HUES48 (cell line): ENCODE measurements at regions not wholly inside any gene's neighbourhood (a gene's known extent, or its start where the extent isn't known, plus 50 kb on each side); places are given as distances from the start of the nearest gene placed in this dataset.

Experiments
- H3K27ac ChIP-seq: one replicate; pipeline ENCODE4 v1.7.0; 2013; ENCODE audit warnings: low read depth, low read length, inconsistent platforms
- H3K27me3 ChIP-seq: 2 replicates; pipeline ENCODE4 v1.6.1; 2013; ENCODE audit warnings: mild to moderate bottlenecking, low read length; ENCODE audit not compliant: control insufficient read depth, insufficient read depth
- H3K36me3 ChIP-seq: 2 replicates; pipeline ENCODE4 v1.6.1; 2013; ENCODE audit warnings: low read length; ENCODE audit not compliant: control insufficient read depth, insufficient read depth
- H3K4me1 ChIP-seq: 2 replicates; pipeline ENCODE4 v1.6.1; 2013; ENCODE audit warnings: mild to moderate bottlenecking, low read length; ENCODE audit not compliant: control insufficient read depth, insufficient read depth
- H3K4me3 ChIP-seq: 2 replicates; pipeline ENCODE4 v1.5.1; 2013; ENCODE audit warnings: mild to moderate bottlenecking, low read depth, low read length
- H3K9ac ChIP-seq: 2 replicates; pipeline ENCODE4 v1.6.1; 2013; ENCODE audit warnings: mild to moderate bottlenecking, low read depth, low read length, moderate library complexity
- H3K9me3 ChIP-seq: 2 replicates; pipeline ENCODE4 v1.6.1; 2013; ENCODE audit warnings: low read length; ENCODE audit not compliant: control insufficient read depth, insufficient read depth

DNA sequence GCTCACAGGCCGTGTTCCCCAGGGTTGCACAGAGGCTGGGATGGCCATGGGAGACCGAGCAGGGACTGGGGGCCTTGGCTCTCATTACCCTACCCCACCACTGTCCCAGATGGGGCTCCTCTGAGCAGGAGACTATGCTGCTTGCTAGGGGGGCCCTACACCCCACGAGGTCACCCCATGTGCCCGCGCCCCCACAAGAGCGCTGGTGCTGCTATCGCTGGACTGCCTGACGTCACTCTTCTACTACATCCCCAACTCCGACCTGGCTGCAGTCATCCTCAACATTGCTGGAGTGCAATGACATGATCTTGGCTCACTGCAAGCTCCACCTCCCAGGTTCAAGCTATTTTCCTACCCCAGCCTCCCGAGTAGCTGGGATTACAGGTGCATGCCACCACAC is 307.7 kb downstream of the ARRDC4 start:
- H3K4me1 ChIP-seq, result no peaks in the 10 kb centered on the region
- H3K9me3 ChIP-seq, result no peaks in the 10 kb centered on the region; the same call in 1 of the 2 replicates
- no peak overlapping the region for H3K4me3 ChIP-seq
- no peak overlapping the region for H3K27ac ChIP-seq
- H3K9ac ChIP-seq, result no peak overlapping the region
- no peaks in the 10 kb centered on the region for H3K27me3 ChIP-seq
- H3K36me3 ChIP-seq, result no peaks in the 10 kb centered on the region

- no peaks in the 10 kb centered on the region for H3K4me1 ChIP-seq
- H3K4me3 ChIP-seq, result no peak overlapping the region
Measured at GRCh38 chr15:98272625-98273024, 312.1 kb downstream of the ARRDC4 start.

DNA sequence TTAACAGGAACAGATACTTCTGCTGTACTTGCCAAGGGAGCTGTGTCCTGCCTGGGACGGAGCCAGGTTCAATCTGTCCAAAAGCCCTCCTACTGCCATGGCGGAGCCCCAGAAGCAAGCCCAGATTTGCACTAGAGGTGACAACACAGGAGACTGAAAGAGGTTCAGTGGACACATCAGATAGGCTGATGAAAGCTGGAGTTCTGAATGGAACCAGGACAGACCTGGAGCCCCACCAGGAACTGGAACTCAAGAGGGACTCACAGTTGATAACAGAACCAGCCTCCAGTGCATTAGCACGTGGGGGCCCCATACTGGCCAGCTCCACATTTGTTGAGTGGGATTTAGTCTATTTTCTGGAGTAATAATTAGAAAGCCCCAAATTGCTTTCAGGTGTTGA is 315.5 kb downstream of the ARRDC4 start:
- no peak overlapping the region for H3K4me3 ChIP-seq
- no peaks in the 10 kb centered on the region for H3K9me3 ChIP-seq
- no peak overlapping the region for H3K27ac ChIP-seq
- no peaks in the 10 kb centered on the region for H3K36me3 ChIP-seq
- no peak overlapping the region for H3K9ac ChIP-seq
- no peaks in the 10 kb centered on the region for H3K27me3 ChIP-seq
- H3K4me1 ChIP-seq, result 0 out of 2 replicates have a peak, but pooled peaks cover 3% of the 10 kb centered on the region

More at GRCh38 chr15:98272625-98273024, 312.1 kb downstream of the ARRDC4 start:
- Histone ChIP-seq H3K9ac (no peak overlapping the region), H3K27me3 (no peaks in the 10 kb centered on the region), H3K36me3 (no peaks in the 10 kb centered on the region), H3K9me3 (no peaks in the 10 kb centered on the region), H3K27ac (no peak overlapping the region)

- no peak overlapping the region for H3K9ac ChIP-seq
- H3K27ac ChIP-seq, result no peak overlapping the region
- 0 out of 2 replicates have a peak, but pooled peaks cover 3% of the 10 kb centered on the region for H3K4me1 ChIP-seq
- H3K9me3 ChIP-seq, result no peaks in the 10 kb centered on the region
- H3K27me3 ChIP-seq, result no peaks in the 10 kb centered on the region
- no peaks in the 10 kb centered on the region for H3K36me3 ChIP-seq
- no peak overlapping the region for H3K4me3 ChIP-seq
Measured at GRCh38 chr15:98277602-98278001, 317.1 kb downstream of the ARRDC4 start.

GRCh38 chr15:98280284-98280975 is 319.9 kb downstream of the ARRDC4 start:
- Histone ChIP-seq H3K27me3 (no peaks in the 10 kb centered on the region), H3K4me1 (0 out of 2 replicates have a peak, but pooled peaks cover 3% of the 10 kb centered on the region), H3K9ac (no peak overlapping the region), H3K27ac (no peak overlapping the region), H3K4me3 (no peak overlapping the region), H3K9me3 (no peaks in the 10 kb centered on the region), H3K36me3 (no peaks in the 10 kb centered on the region)

GRCh38 chr15:98281130-98281529 is 320.6 kb downstream of the ARRDC4 start:
- Histone ChIP-seq H3K36me3 (no peaks in the 10 kb centered on the region), H3K27ac (no peak overlapping the region), H3K4me3 (no peak overlapping the region), H3K27me3 (no peaks in the 10 kb centered on the region), H3K9ac (no peak overlapping the region), H3K9me3 (no peaks in the 10 kb centered on the region), H3K4me1 (0 out of 2 replicates have a peak, but pooled peaks cover 3% of the 10 kb centered on the region)

DNA sequence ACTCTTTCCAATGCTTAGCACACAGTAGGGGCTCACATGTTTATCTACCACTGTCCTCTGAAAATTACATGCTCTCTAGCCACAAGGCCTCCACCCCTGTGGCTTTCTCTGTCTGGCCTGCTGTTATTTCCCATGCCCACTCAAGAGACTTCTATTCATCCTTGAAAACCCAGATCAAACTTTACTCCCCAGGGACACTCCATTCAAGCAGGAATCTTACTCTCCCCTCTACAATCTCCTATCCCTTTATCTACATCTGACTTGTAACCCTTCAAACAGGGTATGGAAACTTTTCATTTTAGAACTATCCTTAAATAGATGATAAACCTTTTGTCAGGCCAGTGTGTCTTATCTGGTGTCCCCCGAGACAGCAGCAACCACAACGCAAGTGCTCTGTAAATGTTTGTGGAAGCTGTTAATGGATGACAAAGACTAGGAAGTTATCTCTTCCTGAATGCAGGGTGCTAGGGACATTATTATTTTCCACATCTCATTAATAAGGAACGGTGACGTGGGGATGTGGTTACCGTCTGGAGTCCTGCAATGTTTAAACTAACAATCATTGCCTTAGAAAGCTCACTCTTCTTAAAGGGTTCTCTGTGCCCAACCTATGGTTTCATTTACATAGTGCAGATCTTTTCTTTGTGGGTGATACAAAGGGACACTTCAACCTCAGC is 322.3 kb downstream of the ARRDC4 start:
- H3K36me3 ChIP-seq, result no peaks in the 10 kb centered on the region
- H3K9me3 ChIP-seq, result no peaks in the 10 kb centered on the region
- no peak overlapping the region for H3K4me3 ChIP-seq
- H3K27me3 ChIP-seq, result no peaks in the 10 kb centered on the region
- peak overlapping the region; percentile 44 for H3K27ac ChIP-seq
- 0 out of 2 replicates have a peak, but pooled peaks cover 3% of the 10 kb centered on the region for H3K4me1 ChIP-seq
- no peak overlapping the region for H3K9ac ChIP-seq

DNA sequence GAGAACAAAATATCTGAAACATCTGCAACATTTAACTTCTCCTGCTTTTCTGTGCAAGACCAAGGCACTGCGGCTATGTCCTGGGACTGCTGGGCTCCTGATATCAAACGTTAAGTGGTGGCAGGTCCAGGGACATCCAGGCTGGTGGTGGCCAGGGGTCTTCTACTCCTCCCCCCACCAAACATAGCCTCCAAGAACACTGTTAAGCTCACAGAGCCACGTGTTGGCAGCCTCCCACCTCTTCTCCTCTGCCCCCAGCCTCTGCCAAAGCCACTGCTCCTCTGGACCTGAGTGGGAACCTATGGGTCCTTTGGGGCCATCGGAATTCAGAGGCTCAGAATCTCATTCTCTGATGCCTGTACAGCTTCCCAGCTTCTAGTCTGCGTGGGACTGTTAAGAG is 325.7 kb downstream of the ARRDC4 start:
- H3K4me3 ChIP-seq, result no peak overlapping the region
- H3K27me3 ChIP-seq, result no peaks in the 10 kb centered on the region

GRCh38 chr15:98286831-98287230 is 326.3 kb downstream of the ARRDC4 start:
- no peaks in the 10 kb centered on the region for H3K36me3 ChIP-seq
- no peaks in the 10 kb centered on the region for H3K27me3 ChIP-seq
- H3K4me1 ChIP-seq, result no peaks in the 10 kb centered on the region
- H3K4me3 ChIP-seq, result no peak overlapping the region
- H3K27ac ChIP-seq, result no peak overlapping the region
- no peak overlapping the region for H3K9ac ChIP-seq
- H3K9me3 ChIP-seq, result no peaks in the 10 kb centered on the region

More for the DNA sequence above, 325.7 kb downstream of the ARRDC4 start:
- Histone ChIP-seq H3K9ac (no peak overlapping the region), H3K9me3 (no peaks in the 10 kb centered on the region), H3K27ac (no peak overlapping the region), H3K4me1 (no peaks in the 10 kb centered on the region), H3K36me3 (no peaks in the 10 kb centered on the region)

DNA sequence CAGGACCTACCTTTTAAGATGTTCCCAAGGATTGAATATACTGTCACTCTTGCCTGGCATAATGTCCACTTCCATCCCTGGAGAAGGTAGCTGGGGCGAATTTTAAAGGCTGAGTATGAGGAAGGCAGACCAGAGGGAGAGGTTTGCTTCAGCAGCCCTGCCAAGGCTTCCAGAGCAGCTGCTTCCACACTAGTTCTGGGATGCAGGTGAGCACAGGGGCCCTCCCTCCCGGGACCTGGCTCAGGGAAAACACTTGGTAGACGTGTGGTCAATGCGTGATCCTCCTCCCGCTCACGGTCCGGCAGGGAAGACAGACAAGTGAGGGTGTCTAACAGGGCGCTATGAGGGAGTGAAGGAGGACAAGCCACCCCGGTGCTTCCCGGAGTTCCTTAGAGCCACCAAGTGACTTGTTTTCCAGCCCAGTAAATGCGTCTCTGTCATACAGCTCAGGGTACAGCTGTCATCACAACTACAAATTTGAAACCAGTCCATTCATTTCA is 327.6 kb downstream of the ARRDC4 start:
- Histone ChIP-seq H3K4me3 (no peak overlapping the region), H3K9me3 (no peaks in the 10 kb centered on the region), H3K27ac (no peak overlapping the region), H3K36me3 (no peaks in the 10 kb centered on the region), H3K4me1 (no peaks in the 10 kb centered on the region), H3K27me3 (peaks cover 3% of the 10 kb centered on the region), H3K9ac (no peak overlapping the region)

- no peaks in the 10 kb centered on the region for H3K4me1 ChIP-seq
- H3K4me3 ChIP-seq, result no peak overlapping the region
- H3K27me3 ChIP-seq, result peaks cover 19% of the 10 kb centered on the region
- no peak overlapping the region for H3K9ac ChIP-seq
- no peaks in the 10 kb centered on the region for H3K9me3 ChIP-seq
- H3K27ac ChIP-seq, result no peak overlapping the region
- H3K36me3 ChIP-seq, result no peaks in the 10 kb centered on the region
Measured at GRCh38 chr15:98289747-98290146, 329.2 kb downstream of the ARRDC4 start.
